NT2/D1 (cell line): ENCODE measurements at regions not wholly inside any gene's neighbourhood (a gene's known extent, or its start where the extent isn't known, plus 50 kb on each side); places are given as distances from the start of the nearest gene placed in this dataset.

Experiments
- DNase-seq: peaks from one replicate; pipeline ENCODE4 v3.0.0-alpha.2; 2011; ENCODE audit warnings: low read depth, low spot score
- H3K27me3 ChIP-seq: 2 replicates; pipeline ENCODE4 v1.6.0; 2011; ENCODE audit warnings: mild to moderate bottlenecking; ENCODE audit not compliant: insufficient read length, insufficient read depth
- H3K36me3 ChIP-seq: 2 replicates; pipeline ENCODE4 v1.6.1; 2011; ENCODE audit warnings: mild to moderate bottlenecking, low read length, mixed read lengths; ENCODE audit not compliant: insufficient read depth, insufficient read length
- H3K4me1 ChIP-seq: 2 replicates; pipeline ENCODE4 v1.5.1; 2011; ENCODE audit not compliant: insufficient read depth, insufficient read length
- H3K4me3 ChIP-seq: 2 replicates; pipeline ENCODE4 v1.5.1; 2011; ENCODE audit warnings: low read depth; ENCODE audit not compliant: insufficient read length
- H3K9ac ChIP-seq: 2 replicates; pipeline ENCODE4 v1.6.0; 2011; ENCODE audit warnings: low read depth; ENCODE audit not compliant: insufficient read length
- H3K9me3 ChIP-seq: 2 replicates; pipeline ENCODE4 v1.5.1; 2011; ENCODE audit warnings: mild to moderate bottlenecking, low read length; ENCODE audit not compliant: insufficient read depth
- SUZ12 ChIP-seq: IDR thresholded peaks from 2 replicates; pipeline ENCODE4 v1.6.1; 2011; ENCODE audit not compliant: insufficient read length, insufficient read depth; ENCODE audit errors: extremely low read depth
- YY1 ChIP-seq: IDR thresholded peaks from 2 replicates; pipeline ENCODE4 v1.6.1; 2011; ENCODE audit not compliant: insufficient read length, insufficient read depth
- ZNF274 ChIP-seq: IDR thresholded peaks from 2 replicates; pipeline ENCODE4 v1.6.1; 2011; ENCODE audit warnings: mild to moderate bottlenecking, low read depth, low read length

- Histone ChIP-seq H3K36me3 (no peaks in the 10 kb centered on the region), H3K4me1 (no peaks in the 10 kb centered on the region), H3K27me3 (no peaks in the 10 kb centered on the region), H3K4me3 (no peak overlapping the region), H3K9ac (no peak overlapping the region), H3K9me3 (no peaks in the 10 kb centered on the region)
- no peak for DNase-seq
- TF ChIP-seq YY1 (no peak), ZNF274 (no peak), SUZ12 (no peak)
Observed at GRCh38 chr6:23642849-23643248, 483.2 kb upstream of the NRSN1 start.

- Histone ChIP-seq H3K9me3 (no peaks in the 10 kb centered on the region), H3K36me3 (no peaks in the 10 kb centered on the region), H3K4me1 (no peaks in the 10 kb centered on the region), H3K27me3 (no peaks in the 10 kb centered on the region), H3K4me3 (no peak overlapping the region), H3K9ac (no peak overlapping the region)
- DNase-seq, result no peak
- no peak for TF ChIP-seq YY1
- no peak for TF ChIP-seq SUZ12
- no peak for TF ChIP-seq ZNF274
Observed at GRCh38 chr6:23647045-23647444, 479.0 kb upstream of the NRSN1 start.

DNA sequence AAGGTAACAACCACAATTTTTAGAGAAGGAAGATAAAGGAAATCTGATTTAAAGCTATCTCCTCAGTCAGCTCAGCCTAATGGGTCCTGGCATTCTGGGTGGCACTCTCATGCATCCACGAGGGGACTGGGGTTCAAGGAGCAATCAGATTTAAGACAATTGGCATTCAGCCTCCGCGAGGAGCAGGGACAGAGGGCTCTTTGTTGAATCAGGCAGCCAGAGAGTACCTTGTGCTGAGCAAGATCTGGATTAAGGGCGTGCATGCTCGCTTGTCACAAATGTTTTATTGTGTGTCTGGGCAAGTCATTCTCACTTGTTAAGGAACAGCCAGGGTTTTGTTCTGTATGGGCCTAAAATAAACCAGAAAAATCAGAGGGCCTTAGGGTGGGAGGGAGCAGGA, 475.3 kb upstream of the NRSN1 start:
- Histone ChIP-seq H3K4me3 (no peak overlapping the region), H3K36me3 (no peaks in the 10 kb centered on the region), H3K9ac (no peak overlapping the region), H3K4me1 (no peaks in the 10 kb centered on the region), H3K9me3 (no peaks in the 10 kb centered on the region), H3K27me3 (no peaks in the 10 kb centered on the region)
- TF ChIP-seq YY1 (no peak), SUZ12 (no peak), ZNF274 (no peak)
- no peak for DNase-seq

DNA sequence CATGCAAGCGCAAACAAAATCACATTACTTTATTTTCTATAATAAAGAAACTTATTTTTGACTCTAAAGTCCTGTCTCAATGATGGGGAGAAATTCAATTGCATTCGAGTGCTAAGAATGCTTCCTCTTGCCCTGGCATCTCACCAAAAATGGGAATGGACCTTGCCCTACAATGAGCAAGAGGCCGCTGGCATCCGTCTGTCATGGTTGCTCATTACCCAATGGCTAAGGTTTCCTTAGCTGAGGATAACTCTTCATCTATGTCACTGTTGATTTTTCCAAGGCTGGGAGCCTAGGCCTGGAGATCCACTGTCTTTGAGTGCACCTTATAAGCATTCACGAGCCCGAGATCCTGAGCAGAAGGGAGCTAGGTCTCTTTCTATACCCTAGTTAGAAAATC, 471.3 kb upstream of the NRSN1 start:
- H3K4me1 ChIP-seq, result no peaks in the 10 kb centered on the region
- H3K36me3 ChIP-seq, result no peaks in the 10 kb centered on the region
- H3K9ac ChIP-seq, result no peak overlapping the region
- H3K27me3 ChIP-seq, result no peaks in the 10 kb centered on the region
- no peaks in the 10 kb centered on the region for H3K9me3 ChIP-seq
- no peak for DNase-seq
- TF ChIP-seq SUZ12 (no peak), YY1 (no peak), ZNF274 (no peak)
- H3K4me3 ChIP-seq, result no peak overlapping the region

GRCh38 chr6:23655525-23655924, 470.5 kb upstream of the NRSN1 start:
- Histone ChIP-seq H3K36me3 (no peaks in the 10 kb centered on the region), H3K9me3 (no peaks in the 10 kb centered on the region), H3K4me1 (no peaks in the 10 kb centered on the region), H3K4me3 (no peak overlapping the region), H3K9ac (no peak overlapping the region), H3K27me3 (no peaks in the 10 kb centered on the region)
- no peak for DNase-seq
- TF ChIP-seq ZNF274 (no peak), YY1 (no peak), SUZ12 (no peak)

- no peak overlapping the region for H3K9ac ChIP-seq
- no peaks in the 10 kb centered on the region for H3K4me1 ChIP-seq
- DNase-seq, result no peak
- H3K27me3 ChIP-seq, result no peaks in the 10 kb centered on the region
- H3K36me3 ChIP-seq, result no peaks in the 10 kb centered on the region
- H3K4me3 ChIP-seq, result no peak overlapping the region
- TF ChIP-seq ZNF274 (no peak), SUZ12 (no peak)
- H3K9me3 ChIP-seq, result no peaks in the 10 kb centered on the region
Observed at GRCh38 chr6:23656255-23657194, 469.5 kb upstream of the NRSN1 start.

GRCh38 chr6:23659125-23659524, 466.9 kb upstream of the NRSN1 start:
- no peaks in the 10 kb centered on the region for H3K9me3 ChIP-seq
- no peak overlapping the region for H3K4me3 ChIP-seq
- TF ChIP-seq ZNF274, result no peak
- TF ChIP-seq YY1, result no peak
- no peak overlapping the region for H3K9ac ChIP-seq
- no peaks in the 10 kb centered on the region for H3K36me3 ChIP-seq
- no peaks in the 10 kb centered on the region for H3K27me3 ChIP-seq
- DNase-seq, result peak; percentile 2
- no peaks in the 10 kb centered on the region for H3K4me1 ChIP-seq
